ENCODE measurements at regions not wholly inside any gene's neighbourhood (a gene's known extent, or its start where the extent isn't known, plus 50 kb on each side); places are given as distances from the start of the nearest gene placed in this dataset.

DNA sequence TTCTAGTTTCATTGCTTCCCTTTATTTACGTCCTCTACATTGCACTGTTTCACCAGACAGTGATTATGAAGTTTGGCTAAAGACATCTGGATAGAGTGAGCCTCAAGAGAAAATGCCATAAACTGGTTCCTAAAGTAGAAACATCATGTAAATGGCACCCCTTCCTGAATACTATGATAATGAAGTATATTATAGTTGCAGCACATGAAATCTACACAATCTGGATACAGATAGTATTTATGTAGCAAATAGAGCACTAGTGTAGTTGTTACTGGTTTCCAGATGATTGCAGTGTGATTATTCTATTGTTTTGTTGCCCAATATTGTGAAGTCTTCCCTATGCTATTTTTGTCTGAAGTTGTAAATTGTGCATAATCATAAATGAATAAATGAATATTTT, 2786.9 kb upstream of the PCDH20 start:
- no peak for TF ChIP-seq ZBTB21 (CRISPR knock-in tag; IDR thresholded peaks at IDR 0.05; ENCODE audit: borderline replicate concordance)
- no peak for TF ChIP-seq SMAD4 (CRISPR knock-in tag; IDR thresholded peaks at IDR 0.05)
- TF ChIP-seq, protein P1, sequence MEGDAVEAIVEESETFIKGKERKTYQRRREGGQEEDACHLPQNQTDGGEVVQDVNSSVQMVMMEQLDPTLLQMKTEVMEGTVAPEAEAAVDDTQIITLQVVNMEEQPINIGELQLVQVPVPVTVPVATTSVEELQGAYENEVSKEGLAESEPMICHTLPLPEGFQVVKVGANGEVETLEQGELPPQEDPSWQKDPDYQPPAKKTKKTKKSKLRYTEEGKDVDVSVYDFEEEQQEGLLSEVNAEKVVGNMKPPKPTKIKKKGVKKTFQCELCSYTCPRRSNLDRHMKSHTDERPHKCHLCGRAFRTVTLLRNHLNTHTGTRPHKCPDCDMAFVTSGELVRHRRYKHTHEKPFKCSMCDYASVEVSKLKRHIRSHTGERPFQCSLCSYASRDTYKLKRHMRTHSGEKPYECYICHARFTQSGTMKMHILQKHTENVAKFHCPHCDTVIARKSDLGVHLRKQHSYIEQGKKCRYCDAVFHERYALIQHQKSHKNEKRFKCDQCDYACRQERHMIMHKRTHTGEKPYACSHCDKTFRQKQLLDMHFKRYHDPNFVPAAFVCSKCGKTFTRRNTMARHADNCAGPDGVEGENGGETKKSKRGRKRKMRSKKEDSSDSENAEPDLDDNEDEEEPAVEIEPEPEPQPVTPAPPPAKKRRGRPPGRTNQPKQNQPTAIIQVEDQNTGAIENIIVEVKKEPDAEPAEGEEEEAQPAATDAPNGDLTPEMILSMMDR (IDR thresholded peaks at IDR 0.05), result no peak
- TF ChIP-seq, protein P2, sequence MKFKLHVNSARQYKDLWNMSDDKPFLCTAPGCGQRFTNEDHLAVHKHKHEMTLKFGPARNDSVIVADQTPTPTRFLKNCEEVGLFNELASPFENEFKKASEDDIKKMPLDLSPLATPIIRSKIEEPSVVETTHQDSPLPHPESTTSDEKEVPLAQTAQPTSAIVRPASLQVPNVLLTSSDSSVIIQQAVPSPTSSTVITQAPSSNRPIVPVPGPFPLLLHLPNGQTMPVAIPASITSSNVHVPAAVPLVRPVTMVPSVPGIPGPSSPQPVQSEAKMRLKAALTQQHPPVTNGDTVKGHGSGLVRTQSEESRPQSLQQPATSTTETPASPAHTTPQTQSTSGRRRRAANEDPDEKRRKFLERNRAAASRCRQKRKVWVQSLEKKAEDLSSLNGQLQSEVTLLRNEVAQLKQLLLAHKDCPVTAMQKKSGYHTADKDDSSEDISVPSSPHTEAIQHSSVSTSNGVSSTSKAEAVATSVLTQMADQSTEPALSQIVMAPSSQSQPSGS (CRISPR knock-in tag; IDR thresholded peaks at IDR 0.05; ENCODE audit: borderline replicate concordance, low read depth), result no peak
- TF ChIP-seq, protein P3, sequence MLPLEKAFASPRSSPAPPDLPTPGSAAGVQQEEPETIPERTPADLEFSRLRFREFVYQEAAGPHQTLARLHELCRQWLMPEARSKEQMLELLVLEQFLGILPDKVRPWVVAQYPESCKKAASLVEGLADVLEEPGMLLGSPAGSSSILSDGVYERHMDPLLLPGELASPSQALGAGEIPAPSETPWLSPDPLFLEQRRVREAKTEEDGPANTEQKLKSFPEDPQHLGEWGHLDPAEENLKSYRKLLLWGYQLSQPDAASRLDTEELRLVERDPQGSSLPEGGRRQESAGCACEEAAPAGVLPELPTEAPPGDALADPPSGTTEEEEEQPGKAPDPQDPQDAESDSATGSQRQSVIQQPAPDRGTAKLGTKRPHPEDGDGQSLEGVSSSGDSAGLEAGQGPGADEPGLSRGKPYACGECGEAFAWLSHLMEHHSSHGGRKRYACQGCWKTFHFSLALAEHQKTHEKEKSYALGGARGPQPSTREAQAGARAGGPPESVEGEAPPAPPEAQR (CRISPR knock-in tag; IDR thresholded peaks at IDR 0.05), result no peak
- TF ChIP-seq, protein P4, sequence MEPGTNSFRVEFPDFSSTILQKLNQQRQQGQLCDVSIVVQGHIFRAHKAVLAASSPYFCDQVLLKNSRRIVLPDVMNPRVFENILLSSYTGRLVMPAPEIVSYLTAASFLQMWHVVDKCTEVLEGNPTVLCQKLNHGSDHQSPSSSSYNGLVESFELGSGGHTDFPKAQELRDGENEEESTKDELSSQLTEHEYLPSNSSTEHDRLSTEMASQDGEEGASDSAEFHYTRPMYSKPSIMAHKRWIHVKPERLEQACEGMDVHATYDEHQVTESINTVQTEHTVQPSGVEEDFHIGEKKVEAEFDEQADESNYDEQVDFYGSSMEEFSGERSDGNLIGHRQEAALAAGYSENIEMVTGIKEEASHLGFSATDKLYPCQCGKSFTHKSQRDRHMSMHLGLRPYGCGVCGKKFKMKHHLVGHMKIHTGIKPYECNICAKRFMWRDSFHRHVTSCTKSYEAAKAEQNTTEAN (CRISPR knock-in tag; IDR thresholded peaks at IDR 0.05), result no peak
- no peak for TF ChIP-seq ZNF416 (CRISPR knock-in tag; IDR thresholded peaks at IDR 0.05)
- TF ChIP-seq NFYB (CRISPR knock-in tag; conservative IDR thresholded peaks at IDR 0.05; ENCODE audit: low read depth), result no peak
- TF ChIP-seq ATF1 (CRISPR knock-in tag; IDR thresholded peaks at IDR 0.05), result no peak
